LNCaP clone FGC (cell line): ENCODE measurements at regions not wholly inside any gene's neighbourhood (a gene's known extent, or its start where the extent isn't known, plus 50 kb on each side); places are given as distances from the start of the nearest gene placed in this dataset.

Experiments used
- DNase-seq: peaks from one replicate; pipeline ENCODE4 v3.0.0-alpha.2; 2011; ENCODE audit warnings: low read depth
- H3K4me3 ChIP-seq: 2 replicates; pipeline ENCODE4 v1.5.1; 2011; ENCODE audit warnings: mild to moderate bottlenecking, low read depth, low read length, control low read depth
- CTCF ChIP-seq: IDR thresholded peaks from 2 replicates; pipeline ENCODE4 v1.5.1; 2012; ENCODE audit warnings: mild to moderate bottlenecking; ENCODE audit not compliant: control insufficient read depth, insufficient read depth; ENCODE audit errors: extremely low read depth

GRCh38 chr4:124873361-124874171 is 161.0 kb upstream of the ANKRD50 start:
- TF ChIP-seq CTCF: no peak
- H3K4me3 ChIP-seq: no peak overlapping the region
- DNase-seq: no peak

DNA sequence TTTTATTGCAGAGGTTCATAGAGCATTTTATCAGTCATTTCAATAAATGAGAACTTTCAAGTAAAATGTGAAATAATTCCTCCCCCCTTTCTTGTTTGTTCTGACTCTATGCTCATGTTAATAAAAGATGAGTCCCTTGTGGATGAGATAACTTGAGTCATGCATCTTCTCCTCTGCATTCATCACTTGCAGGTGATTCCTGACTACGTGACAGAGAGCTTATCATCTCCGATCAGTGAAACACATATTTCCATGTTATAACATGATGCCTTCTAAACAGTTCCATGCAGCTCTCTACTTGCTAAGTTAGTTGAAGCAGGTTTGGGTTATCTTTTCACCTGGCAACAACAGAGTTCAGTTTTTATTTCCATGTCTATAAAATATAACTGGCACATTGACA is 160.1 kb upstream of the ANKRD50 start:
- H3K4me3 ChIP-seq: no peak overlapping the region
- peak; percentile 27 for DNase-seq
- TF ChIP-seq CTCF: no peak

DNA sequence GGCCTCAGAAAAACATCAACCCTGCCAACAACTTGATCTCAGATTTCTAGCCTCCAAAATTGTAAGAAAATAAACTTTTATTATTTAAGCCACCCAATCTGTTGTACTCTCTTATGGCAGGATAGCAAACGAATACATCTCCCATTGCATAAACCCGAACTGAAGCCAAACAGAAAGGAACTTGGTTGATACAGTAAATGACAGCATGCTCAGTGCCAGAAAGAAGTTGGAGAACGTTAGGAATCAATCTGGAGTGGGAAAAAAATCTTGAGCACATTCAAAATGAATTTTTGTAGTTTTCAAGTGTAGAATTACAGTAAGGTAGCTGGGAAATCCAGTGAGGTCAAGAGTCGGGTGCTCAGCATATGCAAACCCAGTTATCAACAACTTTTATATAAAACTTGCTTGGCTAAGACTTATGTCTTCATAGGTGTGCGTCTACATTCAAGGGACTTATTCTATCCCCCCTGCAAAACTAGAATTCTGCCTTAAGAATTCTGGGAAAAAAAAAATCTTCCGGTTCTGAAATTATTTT is 157.5 kb upstream of the ANKRD50 start:
- TF ChIP-seq CTCF: no peak
- no peak overlapping the region for H3K4me3 ChIP-seq
- no peak for DNase-seq

DNA sequence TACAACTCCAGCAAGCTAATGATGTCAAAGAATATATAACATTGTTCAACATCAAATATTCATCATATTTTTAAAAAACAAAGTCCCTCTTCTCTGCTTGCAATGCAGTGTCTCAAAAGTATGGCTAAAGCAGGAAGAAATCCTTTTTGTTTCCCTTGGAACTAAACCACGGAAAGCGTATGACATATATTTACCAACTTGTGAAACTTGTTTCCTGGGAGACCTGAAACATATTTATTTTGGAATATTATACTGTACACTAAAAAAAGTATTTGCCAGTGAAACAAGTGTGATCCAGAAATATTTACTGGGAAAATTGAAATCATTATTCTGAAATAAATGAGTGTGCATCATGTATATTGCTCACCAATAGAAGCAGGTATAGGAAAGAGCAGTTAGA is 156.0 kb upstream of the ANKRD50 start:
- no peak overlapping the region for H3K4me3 ChIP-seq
- DNase-seq: peak; percentile 71
- no peak for TF ChIP-seq CTCF

DNA sequence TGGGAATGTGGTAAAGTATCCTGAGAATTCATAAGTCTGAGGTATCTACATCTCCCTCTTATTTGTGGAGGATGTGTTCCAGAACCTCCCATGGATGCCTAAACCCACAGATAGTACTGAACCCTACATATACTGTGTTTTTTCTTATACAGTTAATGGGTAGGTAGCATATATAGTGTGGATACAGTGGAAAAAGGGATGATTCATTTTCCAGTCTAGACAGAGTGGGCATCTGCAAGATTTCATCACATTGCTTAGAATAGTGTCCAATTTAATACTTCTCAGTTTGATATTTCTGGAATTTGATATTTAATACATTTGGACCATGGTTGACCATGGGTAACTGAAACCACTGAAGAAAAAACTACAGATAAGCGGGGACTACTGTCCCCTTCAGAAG is 155.0 kb upstream of the ANKRD50 start:
- TF ChIP-seq CTCF: no peak
- no peak for DNase-seq
- H3K4me3 ChIP-seq: no peak overlapping the region

GRCh38 chr4:124866301-124866700 is 153.8 kb upstream of the ANKRD50 start:
- H3K4me3 ChIP-seq: no peak overlapping the region
- no peak for DNase-seq
- no peak for TF ChIP-seq CTCF
